ENCODE measurements at regions not wholly inside any gene's neighbourhood (a gene's known extent, or its start where the extent isn't known, plus 50 kb on each side); places are given as distances from the start of the nearest gene placed in this dataset.

GRCh38 chr13:111612886-111613285 lies 292.4 kb downstream of the TEX29 start:
- TF ChIP-seq CTCF (IDR thresholded peaks at IDR 0.05) (no peak), EP300 (IDR thresholded peaks at IDR 0.05) (no peak)

Measured in sigmoid colon (tissue), 4 donors.